COLO668 (cell line): ENCODE measurements at regions not wholly inside any gene's neighbourhood (a gene's known extent, or its start where the extent isn't known, plus 50 kb on each side); places are given as distances from the start of the nearest gene placed in this dataset.
A peak's percentile ranks its signal among the peaks of the same experiment; 100 is the strongest.

Experiments used
- DNase-seq: peaks from one replicate; lab custom pipeline; 2025; ENCODE audit not compliant: unreplicated experiment; lab: John Stamatoyannopoulos, UW

GRCh38 chr2:6757215-6757614 is 108.5 kb downstream of the CMPK2 start:
- no peak for DNase-seq

DNA sequence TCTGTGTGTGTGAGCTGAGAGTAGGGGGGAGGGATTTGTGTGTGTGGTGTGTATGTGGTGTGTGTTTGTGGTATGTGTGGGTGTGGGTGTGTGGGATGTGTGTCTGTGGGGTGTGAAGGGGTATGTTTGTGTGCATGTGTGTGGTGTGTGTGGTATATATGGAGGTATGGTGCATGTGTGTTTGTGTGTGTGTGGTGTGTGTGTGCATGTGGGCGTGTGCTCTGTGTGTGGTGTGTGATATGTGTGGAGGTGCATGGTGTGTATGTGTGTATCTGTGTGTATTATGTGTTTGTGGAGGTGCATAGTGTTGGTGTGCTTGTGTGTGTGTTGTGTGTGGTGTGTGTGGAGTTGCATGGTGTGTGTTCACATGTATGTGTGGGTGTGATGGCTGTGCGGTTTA is 106.0 kb downstream of the CMPK2 start:
- no peak for DNase-seq

- no peak for DNase-seq
Observed at GRCh38 chr2:6760132-6760531, 105.6 kb downstream of the CMPK2 start.

- DNase-seq: peak; percentile 56
Observed at GRCh38 chr2:6764968-6765723, 100.6 kb downstream of the CMPK2 start.

DNA sequence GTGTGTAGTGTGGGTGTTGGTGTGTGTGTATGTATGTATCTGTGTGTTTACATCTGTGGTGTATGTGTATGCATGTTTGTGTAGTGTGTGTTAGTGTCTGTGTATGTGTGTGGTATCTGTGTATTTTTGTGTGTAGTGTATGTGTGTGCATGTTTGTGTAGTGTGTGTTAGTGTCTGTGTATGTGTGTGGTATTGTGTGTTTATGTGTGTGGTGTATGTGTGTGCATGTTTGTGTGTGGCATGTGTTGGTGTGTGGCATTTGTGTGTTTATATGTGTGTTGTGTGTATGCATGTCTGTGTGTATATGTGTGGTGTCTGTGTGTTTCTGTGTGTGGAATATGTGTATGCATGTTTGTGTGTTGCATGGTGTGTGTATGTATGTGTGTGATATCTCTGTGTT is 96.4 kb downstream of the CMPK2 start:
- no peak for DNase-seq

DNA sequence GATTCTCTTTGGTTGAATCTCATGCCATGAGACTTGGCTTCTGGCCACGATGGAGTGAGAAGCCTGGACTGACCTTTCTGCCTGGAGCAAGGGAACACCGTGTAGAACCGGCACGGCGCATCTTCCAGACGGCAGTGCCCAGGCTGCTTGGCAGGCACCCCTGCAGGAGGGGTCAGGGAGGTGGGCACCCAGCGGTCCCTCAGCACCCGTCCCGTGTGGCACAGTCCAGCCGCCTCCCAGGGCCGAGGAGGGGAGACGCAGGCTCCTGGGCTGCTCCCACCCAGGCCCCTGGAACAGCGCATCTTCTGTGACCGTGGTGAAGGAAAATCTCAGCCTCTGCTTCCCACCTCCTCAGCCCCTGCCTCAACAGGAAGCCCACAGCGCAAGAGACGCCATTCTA is 95.7 kb downstream of the CMPK2 start:
- no peak for DNase-seq

GRCh38 chr2:6771634-6772611 is 93.8 kb downstream of the CMPK2 start:
- no peak for DNase-seq

GRCh38 chr2:6773007-6773693 is 92.6 kb downstream of the CMPK2 start:
- peak; percentile 69 for DNase-seq

GRCh38 chr2:6773694-6774044 is 92.0 kb downstream of the CMPK2 start:
- DNase-seq: no peak

GRCh38 chr2:6776125-6776524 is 89.6 kb downstream of the CMPK2 start:
- DNase-seq: no peak

GRCh38 chr2:6777626-6778025 is 88.1 kb downstream of the CMPK2 start:
- DNase-seq: no peak

DNA sequence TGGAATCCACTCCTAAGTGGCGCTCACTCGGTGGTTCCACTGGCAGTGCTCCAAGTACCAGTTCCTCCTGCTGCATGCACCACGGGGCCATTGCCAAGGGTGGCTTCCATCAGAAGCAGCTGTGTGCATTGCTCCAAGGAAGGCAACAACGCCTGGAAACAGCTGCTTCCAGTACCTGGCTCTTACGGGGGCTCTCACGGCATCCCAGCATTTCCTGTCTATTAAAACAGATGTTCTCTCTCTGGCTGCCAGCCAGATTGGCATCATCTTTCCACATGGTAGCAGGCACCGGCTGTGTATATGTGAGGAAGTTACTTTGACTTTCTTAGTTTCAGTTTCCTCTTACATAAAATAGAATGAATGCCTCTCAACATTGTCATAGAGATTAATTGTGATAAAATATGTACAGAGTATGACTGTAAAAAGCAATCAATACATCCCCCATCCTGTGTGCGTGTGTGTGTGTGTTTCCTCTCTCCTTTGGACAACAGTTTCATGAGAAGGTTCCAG is 84.9 kb downstream of the CMPK2 start:
- peak; percentile 89 for DNase-seq

DNA sequence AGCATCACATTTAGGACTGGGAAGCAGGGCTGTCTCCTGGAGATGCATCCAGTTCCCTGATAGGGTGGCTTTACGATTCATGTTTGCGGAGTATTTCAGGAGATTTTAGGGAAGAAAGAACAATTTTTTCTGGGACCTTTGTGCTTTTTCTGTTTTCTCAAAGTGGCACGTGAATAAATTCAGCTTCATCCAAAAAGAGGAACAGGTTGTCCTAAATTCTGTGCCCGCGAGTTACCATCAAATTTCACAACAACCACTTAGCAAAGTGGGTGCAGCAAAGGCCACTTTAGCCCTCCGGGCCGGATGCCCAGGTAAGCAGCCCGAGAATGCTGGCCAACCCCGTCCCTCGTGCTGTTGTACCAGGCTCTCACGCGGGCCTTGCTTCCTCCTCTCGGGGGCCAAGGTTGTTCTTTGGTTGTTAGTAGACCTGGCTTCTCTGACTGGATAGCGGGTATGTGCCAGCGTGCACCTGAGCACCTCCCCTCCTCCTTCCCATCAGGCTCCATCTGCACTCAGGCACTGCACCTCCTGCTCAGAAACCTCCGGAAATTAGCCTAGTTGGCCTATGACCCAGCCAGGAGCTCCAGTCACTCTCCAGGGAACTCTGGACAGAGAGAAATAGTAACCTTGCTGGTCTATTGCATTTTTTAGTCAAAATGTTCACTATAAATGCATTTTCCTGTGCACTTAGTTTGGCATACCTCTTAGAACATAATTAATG is 83.0 kb downstream of the CMPK2 start:
- no peak for DNase-seq

- no peak for DNase-seq
Observed at GRCh38 chr2:6783238-6783614, 82.5 kb downstream of the CMPK2 start.

GRCh38 chr2:6784291-6784690 is 81.4 kb downstream of the CMPK2 start:
- no peak for DNase-seq

GRCh38 chr2:6785493-6785892 is 80.2 kb downstream of the CMPK2 start:
- DNase-seq: no peak

DNA sequence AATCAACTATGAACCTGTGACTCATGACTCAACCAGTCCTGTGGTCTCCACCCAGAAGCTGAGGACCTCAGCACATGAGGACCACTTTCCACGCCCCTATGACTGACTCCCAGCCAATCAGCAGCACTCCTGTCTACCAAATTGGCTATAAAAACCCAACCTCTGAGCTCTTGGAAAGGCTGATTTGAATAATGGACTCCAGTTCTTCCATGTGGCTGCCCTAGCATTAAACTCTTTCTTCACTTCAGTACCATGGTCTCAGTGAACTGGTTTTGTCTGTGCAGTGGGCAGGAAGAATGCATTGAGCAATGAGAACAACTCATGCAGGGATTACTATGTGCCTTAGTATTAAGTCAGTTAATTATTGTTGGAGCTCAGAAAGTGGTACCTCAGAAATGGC is 78.3 kb downstream of the CMPK2 start:
- no peak for DNase-seq

GRCh38 chr2:6788614-6789013 is 77.1 kb downstream of the CMPK2 start:
- no peak for DNase-seq

DNA sequence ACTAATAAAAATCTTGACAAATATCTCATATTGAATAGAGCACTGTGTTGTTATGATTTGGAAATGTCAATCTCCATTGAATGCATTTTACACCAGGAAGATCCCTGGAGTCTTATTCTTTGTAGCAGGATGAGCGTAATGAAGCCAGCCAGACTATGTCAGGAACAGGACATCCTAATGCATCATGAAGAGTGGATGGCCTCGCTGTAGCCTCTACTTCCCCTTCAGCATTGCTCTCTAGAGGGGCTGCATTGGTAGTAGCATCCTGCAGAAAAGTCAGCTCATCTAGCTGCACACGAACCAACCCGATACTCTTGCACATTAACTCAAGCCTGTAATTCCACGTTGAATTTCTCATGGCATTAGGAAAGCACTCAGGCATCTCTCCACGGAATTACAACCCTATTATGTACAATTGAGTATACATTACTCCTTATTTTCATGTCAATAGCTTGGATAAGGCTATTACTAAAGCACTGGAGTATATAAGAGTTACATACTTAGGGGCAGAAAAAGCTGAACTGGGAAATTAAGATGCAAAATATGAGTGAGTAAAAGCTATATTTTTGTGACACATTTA is 76.1 kb downstream of the CMPK2 start:
- DNase-seq: no peak

DNA sequence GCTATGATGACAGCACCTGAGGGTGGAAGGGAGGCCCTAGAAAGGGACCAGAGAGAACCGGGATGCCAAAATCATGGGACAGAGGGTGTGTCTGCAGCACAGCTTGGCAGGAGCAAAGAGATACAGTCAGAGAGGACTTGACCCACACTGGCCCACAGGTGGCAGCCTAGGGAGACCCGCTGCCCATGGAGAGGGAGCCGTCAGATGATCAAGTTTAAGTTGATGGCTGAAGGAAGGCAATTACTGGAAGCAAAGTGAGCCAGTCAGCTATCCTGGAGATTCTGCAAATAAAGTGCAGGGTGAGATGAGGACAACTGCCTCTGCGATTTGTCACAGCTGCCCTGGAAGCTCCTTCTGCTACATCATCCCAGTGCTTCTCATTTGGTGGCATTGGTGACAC is 74.0 kb downstream of the CMPK2 start:
- peak; percentile 6 for DNase-seq
